Fibroblast of lung (primary cell): ENCODE measurements at regions not wholly inside any gene's neighbourhood (a gene's known extent, or its start where the extent isn't known, plus 50 kb on each side); places are given as distances from the start of the nearest gene placed in this dataset.

ENCODE experiments used
- EZH2 ChIP-seq: IDR thresholded peaks from 2 replicates; pipeline ENCODE4 v1.5.1; 2012; ENCODE audit warnings: low read length, control low read depth, mild to moderate bottlenecking; ENCODE audit errors: missing control alignments
- TF ChIP-seq, protein P1 (sequence below), 2 donors: IDR thresholded peaks in 1 of 2; conservative IDR thresholded peaks in 1 of 2; 1 replicate in 1 of 2; 2 replicates in 1 of 2; pipeline ENCODE4 v1.5.1; 2011 to 2012; ENCODE audit warnings: low read length in 2 of 2, control low read depth in 1 of 2, inconsistent platforms in 1 of 2, low read depth in 1 of 2, mild to moderate bottlenecking in 1 of 2

DNA sequence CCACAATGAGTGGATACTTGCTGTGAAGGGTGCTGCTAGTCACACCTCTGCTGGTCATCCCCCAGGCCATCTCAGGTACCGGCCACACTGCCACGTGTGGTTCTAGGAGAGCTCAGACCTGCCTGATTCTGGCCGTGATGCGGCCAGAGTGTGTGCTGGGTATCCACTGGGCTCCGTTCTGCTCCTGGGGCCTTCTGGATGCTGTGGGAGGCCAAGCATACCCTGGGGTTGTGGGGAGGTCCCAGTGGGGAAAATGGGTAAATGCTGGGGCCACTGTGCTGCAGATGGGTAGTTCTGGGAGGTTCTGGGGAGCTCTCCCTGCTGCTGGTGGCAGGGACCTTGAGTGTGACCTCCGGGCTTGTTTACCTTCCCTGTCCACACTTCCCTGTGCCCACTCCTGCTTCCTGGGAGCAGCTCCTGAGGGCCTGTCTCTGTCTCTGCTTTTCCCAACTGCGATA lies 318.4 kb downstream of the GLRX3 start:
- TF ChIP-seq, protein P1, sequence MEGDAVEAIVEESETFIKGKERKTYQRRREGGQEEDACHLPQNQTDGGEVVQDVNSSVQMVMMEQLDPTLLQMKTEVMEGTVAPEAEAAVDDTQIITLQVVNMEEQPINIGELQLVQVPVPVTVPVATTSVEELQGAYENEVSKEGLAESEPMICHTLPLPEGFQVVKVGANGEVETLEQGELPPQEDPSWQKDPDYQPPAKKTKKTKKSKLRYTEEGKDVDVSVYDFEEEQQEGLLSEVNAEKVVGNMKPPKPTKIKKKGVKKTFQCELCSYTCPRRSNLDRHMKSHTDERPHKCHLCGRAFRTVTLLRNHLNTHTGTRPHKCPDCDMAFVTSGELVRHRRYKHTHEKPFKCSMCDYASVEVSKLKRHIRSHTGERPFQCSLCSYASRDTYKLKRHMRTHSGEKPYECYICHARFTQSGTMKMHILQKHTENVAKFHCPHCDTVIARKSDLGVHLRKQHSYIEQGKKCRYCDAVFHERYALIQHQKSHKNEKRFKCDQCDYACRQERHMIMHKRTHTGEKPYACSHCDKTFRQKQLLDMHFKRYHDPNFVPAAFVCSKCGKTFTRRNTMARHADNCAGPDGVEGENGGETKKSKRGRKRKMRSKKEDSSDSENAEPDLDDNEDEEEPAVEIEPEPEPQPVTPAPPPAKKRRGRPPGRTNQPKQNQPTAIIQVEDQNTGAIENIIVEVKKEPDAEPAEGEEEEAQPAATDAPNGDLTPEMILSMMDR (conservative IDR thresholded peaks at IDR 0.05 in 1 of 2, IDR thresholded peaks at IDR 0.05 in 1 of 2; ENCODE audit: low read depth in 1 of 2, low read length in 2 of 2), result no peak
- no peak for TF ChIP-seq EZH2
